PC-9 (cell line): ENCODE measurements at regions not wholly inside any gene's neighbourhood (a gene's known extent, or its start where the extent isn't known, plus 50 kb on each side); places are given as distances from the start of the nearest gene placed in this dataset.

Source experiments
- CTCF ChIP-seq: fragments of 200-600 bp; sonication (generic); conservative IDR thresholded peaks from 2 replicates; pipeline ENCODE4 v1.6.1; 2017; ENCODE audit warnings: mixed run types, antibody characterized with exemption, mild to moderate bottlenecking, moderate library complexity
- EZH2 ChIP-seq: fragments of 200-600 bp; sonication (generic); IDR thresholded peaks from 2 replicates; pipeline ENCODE4 v1.8.0; 2017; ENCODE audit warnings: antibody characterized with exemption, low read depth

GRCh38 chr4:138560448-138560847, 318.3 kb upstream of the SLC7A11 start:
- TF ChIP-seq CTCF = no peak
- no peak for TF ChIP-seq EZH2
